OCI-LY3 (cell line): ENCODE measurements at regions not wholly inside any gene's neighbourhood (a gene's known extent, or its start where the extent isn't known, plus 50 kb on each side); places are given as distances from the start of the nearest gene placed in this dataset.

ENCODE experiments used
- EZH2phosphoT487 ChIP-seq: fragments of 200-600 bp; shearing (Covaris generic); IDR thresholded peaks from 2 replicates; pipeline ENCODE4 v1.6.1; 2018; ENCODE audit warnings: antibody characterized with exemption, mixed run types, low read depth
- TF ChIP-seq, protein P1 (sequence below): fragments of 200-600, 300-600 bp; sonication (generic); IDR thresholded peaks from 2 replicates; pipeline ENCODE4 v1.5.1; 2014; ENCODE audit warnings: antibody characterized with exemption, low read length, low read depth

DNA sequence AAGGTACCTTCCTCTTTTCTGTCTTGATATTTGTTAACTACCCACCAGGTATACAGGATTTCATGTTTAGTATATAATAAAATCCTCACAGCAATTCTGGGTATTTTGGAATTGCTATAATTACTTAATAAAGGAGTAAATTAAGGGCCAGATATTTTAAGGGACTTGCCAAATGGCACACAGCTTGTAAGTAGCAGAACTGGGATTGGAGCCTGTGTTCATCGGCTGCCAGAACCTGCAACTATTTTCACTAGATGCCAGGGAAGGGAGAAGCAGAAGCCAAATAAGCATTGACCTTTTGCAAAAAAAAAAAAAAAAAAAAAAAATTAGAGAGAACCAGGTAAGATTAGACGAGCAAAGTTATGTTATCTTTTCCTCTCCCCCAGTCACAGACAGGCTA, 683.3 kb upstream of the CADM2 start:
- TF ChIP-seq, protein P1, sequence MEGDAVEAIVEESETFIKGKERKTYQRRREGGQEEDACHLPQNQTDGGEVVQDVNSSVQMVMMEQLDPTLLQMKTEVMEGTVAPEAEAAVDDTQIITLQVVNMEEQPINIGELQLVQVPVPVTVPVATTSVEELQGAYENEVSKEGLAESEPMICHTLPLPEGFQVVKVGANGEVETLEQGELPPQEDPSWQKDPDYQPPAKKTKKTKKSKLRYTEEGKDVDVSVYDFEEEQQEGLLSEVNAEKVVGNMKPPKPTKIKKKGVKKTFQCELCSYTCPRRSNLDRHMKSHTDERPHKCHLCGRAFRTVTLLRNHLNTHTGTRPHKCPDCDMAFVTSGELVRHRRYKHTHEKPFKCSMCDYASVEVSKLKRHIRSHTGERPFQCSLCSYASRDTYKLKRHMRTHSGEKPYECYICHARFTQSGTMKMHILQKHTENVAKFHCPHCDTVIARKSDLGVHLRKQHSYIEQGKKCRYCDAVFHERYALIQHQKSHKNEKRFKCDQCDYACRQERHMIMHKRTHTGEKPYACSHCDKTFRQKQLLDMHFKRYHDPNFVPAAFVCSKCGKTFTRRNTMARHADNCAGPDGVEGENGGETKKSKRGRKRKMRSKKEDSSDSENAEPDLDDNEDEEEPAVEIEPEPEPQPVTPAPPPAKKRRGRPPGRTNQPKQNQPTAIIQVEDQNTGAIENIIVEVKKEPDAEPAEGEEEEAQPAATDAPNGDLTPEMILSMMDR = no peak
- no peak for TF ChIP-seq EZH2phosphoT487
